Mesenchymal stem cell (in vitro differentiated cells and primary cell): ENCODE measurements at regions not wholly inside any gene's neighbourhood (a gene's known extent, or its start where the extent isn't known, plus 50 kb on each side); places are given as distances from the start of the nearest gene placed in this dataset.
A peak's percentile ranks its signal among the peaks of the same experiment; 100 is the strongest.

ENCODE experiments used
- DNase-seq: peaks from one replicate; pipeline ENCODE4 v3.0.0-alpha.2; 2013
- H2AFZ ChIP-seq: one replicate; pipeline ENCODE4 v1.6.1; 2013; ENCODE audit warnings: low read depth, mild to moderate bottlenecking, control low read depth, inconsistent platforms, low read length, moderate library complexity
- H2AK5ac ChIP-seq: 2 replicates; pipeline ENCODE4 v1.6.1; 2013; ENCODE audit warnings: low read length, moderate library complexity, mild to moderate bottlenecking, inconsistent platforms; ENCODE audit not compliant: severe bottlenecking
- H2BK120ac ChIP-seq: one replicate; pipeline ENCODE4 v1.6.1; 2013; ENCODE audit warnings: low read depth, mild to moderate bottlenecking, inconsistent platforms, low read length, moderate library complexity
- H2BK12ac ChIP-seq, 2 experiments: one replicate each; pipeline ENCODE4 v1.6.1; 2013; ENCODE audit warnings: inconsistent platforms in 2 of 2, low read length in 2 of 2, mild to moderate bottlenecking in 2 of 2, moderate library complexity in 2 of 2, control low read depth in 1 of 2
- H2BK15ac ChIP-seq: one replicate; pipeline ENCODE4 v1.6.1; 2013; ENCODE audit warnings: mild to moderate bottlenecking, low read depth, inconsistent platforms; ENCODE audit not compliant: poor library complexity, severe bottlenecking
- H2BK5ac ChIP-seq: 2 replicates; pipeline ENCODE4 v1.6.1; 2013; ENCODE audit warnings: low read depth, mild to moderate bottlenecking, low read length, control low read depth, inconsistent platforms; ENCODE audit not compliant: poor library complexity, severe bottlenecking
- H3K14ac ChIP-seq, 2 experiments: one replicate each; pipeline ENCODE4 v1.6.1; 2013; ENCODE audit warnings: inconsistent platforms in 2 of 2, low read length in 2 of 2, control low read depth in 1 of 2, mild to moderate bottlenecking in 1 of 2, moderate library complexity in 1 of 2
- H3K18ac ChIP-seq, 2 experiments: one replicate each; pipeline ENCODE4 v1.6.1; 2013; ENCODE audit warnings: inconsistent platforms in 2 of 2, low read length in 2 of 2, control low read depth in 1 of 2, low read depth in 1 of 2, mild to moderate bottlenecking in 1 of 2
- H3K23ac ChIP-seq, 2 experiments: one replicate each; pipeline ENCODE4 v1.6.1; 2013; ENCODE audit warnings: inconsistent platforms in 2 of 2, low read length in 2 of 2, mild to moderate bottlenecking in 2 of 2, moderate library complexity in 2 of 2, control low read depth in 1 of 2
- H3K27ac ChIP-seq: 2 replicates; pipeline ENCODE4 v1.5.1; 2013; ENCODE audit warnings: mild to moderate bottlenecking, moderate library complexity, low read length, control low read depth, inconsistent platforms; ENCODE audit not compliant: poor library complexity, severe bottlenecking
- H3K27me3 ChIP-seq, 2 experiments: 2 replicates each; pipeline versions ENCODE4 v1.6.1 to v1.7.0; 2013; ENCODE audit warnings: low read length in 2 of 2, mild to moderate bottlenecking in 2 of 2, moderate library complexity in 2 of 2, control low read depth in 1 of 2, inconsistent platforms in 1 of 2; ENCODE audit not compliant: control insufficient read depth in 1 of 2, insufficient read depth in 1 of 2
- H3K36me3 ChIP-seq, 2 experiments: 2 replicates each; pipeline versions ENCODE4 v1.6.1 to v1.7.0; 2013; ENCODE audit warnings: low read length in 2 of 2, control low read depth in 1 of 2, inconsistent platforms in 1 of 2, low read depth in 1 of 2, mild to moderate bottlenecking in 1 of 2; ENCODE audit not compliant: insufficient read depth in 2 of 2, control insufficient read depth in 1 of 2
- H3K4ac ChIP-seq, 2 experiments: one replicate each; pipeline ENCODE4 v1.6.1; 2013; ENCODE audit warnings: inconsistent platforms in 2 of 2, low read length in 2 of 2, mild to moderate bottlenecking in 2 of 2, moderate library complexity in 2 of 2, control low read depth in 1 of 2, low read depth in 1 of 2
- H3K4me1 ChIP-seq: 2 replicates; pipeline ENCODE4 v1.6.1; 2013; ENCODE audit warnings: low read depth, low read length, control low read depth; ENCODE audit not compliant: control insufficient read depth, insufficient read depth
- H3K4me2 ChIP-seq: 2 replicates; pipeline ENCODE4 v1.6.1; 2013; ENCODE audit warnings: low read length, mild to moderate bottlenecking, inconsistent platforms; ENCODE audit not compliant: poor library complexity, severe bottlenecking
- H3K4me3 ChIP-seq, 2 experiments: 2 replicates each; pipeline versions ENCODE4 v1.5.1 to v1.7.0; 2013; ENCODE audit warnings: low read length in 2 of 2, mild to moderate bottlenecking in 2 of 2, control low read depth in 1 of 2, low read depth in 1 of 2; ENCODE audit not compliant: insufficient read depth in 1 of 2
- H3K79me1 ChIP-seq: replicated peaks from 2 replicates; pipeline ENCODE4 v1.6.1; 2013; ENCODE audit warnings: mild to moderate bottlenecking, control low read depth, low read length, inconsistent platforms; ENCODE audit not compliant: poor library complexity, severe bottlenecking
- H3K9ac ChIP-seq: 2 replicates; pipeline ENCODE4 v1.7.0; 2013; ENCODE audit warnings: mild to moderate bottlenecking, low read length, moderate library complexity
- H3K9me3 ChIP-seq: 2 replicates; pipeline ENCODE4 v1.7.0; 2013; ENCODE audit warnings: mild to moderate bottlenecking, low read length; ENCODE audit not compliant: control insufficient read depth
- H4K8ac ChIP-seq: one replicate; pipeline ENCODE4 v1.6.1; 2013; ENCODE audit warnings: inconsistent platforms, mild to moderate bottlenecking, low read length, moderate library complexity
- H4K91ac ChIP-seq: one replicate; pipeline ENCODE4 v1.6.1; 2013; ENCODE audit warnings: mild to moderate bottlenecking, low read length, inconsistent platforms
- WGBS: methylation state at CpG from one replicate; pipeline ENCODE4 v1.1.7; 2013; ENCODE audit warnings: mixed read lengths; 5-methylcytosine and 5-hydroxymethylcytosine counted together

DNA sequence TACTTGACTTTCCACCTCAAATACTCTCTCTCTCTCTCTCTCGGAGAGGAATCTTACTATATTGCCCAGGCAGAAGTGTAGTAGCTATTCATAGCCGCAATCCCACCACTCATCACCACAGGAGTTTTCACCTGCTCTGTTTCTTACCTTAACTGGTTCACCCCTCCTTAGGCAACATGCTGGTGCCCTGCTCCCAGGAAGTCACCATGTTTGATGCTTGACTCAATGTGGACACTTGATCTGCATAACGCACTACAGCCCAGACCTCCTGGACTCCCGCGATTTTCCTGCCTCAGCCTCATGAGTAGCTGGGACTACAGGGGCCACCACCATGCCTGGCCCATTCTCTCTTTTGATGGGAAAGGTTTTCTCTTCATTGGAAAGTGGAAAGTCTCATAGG, 271.8 kb downstream of the FBXW7 start:
- Histone ChIP-seq H4K8ac (peak overlapping the region; percentile 85), H3K4me1 (peaks cover 4% of the 10 kb centered on the region), H3K23ac (no peak overlapping the region), H3K9ac (no peak overlapping the region), H3K27ac (no peak overlapping the region), H3K4ac (peak overlapping the region in 1 of 2 experiments; percentile 32), H2BK5ac (no peak overlapping the region), H3K27me3 (no peaks in the 10 kb centered on the region), H3K18ac (peak overlapping the region; percentile 22 to 86), H3K36me3 (no peaks in the 10 kb centered on the region), H4K91ac (peak overlapping the region; percentile 93), H2AK5ac (peak overlapping the region; percentile 50), H3K9me3 (peaks cover 11% of the 10 kb centered on the region), H2BK12ac (peak overlapping the region; percentile 37 to 99), H3K4me2 (no peak overlapping the region), H3K4me3 (no peak overlapping the region), H2AFZ (no peak overlapping the region), H3K79me1 (no peaks in the 10 kb centered on the region), H3K14ac (no peak overlapping the region), H2BK120ac (peak overlapping the region; percentile 73), H2BK15ac (no peak overlapping the region)
- 95% methylated on average over 5 of the region's 5 CpGs for WGBS
- no peak for DNase-seq

DNA sequence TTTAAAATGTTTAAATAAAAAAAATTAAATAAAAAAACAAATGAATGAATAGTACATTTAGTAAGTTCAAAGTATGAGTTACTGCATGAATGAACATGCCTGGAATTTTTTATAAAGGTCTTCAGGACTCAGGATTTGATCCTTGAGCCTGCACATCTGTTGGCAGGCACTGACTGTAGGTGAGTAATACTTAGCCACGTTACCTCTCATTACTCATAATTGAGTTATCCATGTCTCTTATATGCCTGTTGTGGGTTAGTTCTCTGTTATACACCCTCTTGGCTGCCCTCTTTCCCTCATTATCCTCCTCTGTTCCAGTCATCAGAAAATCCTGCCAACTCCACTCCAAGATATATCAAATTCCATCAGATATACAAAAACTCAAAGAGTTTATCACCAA, 276.0 kb downstream of the FBXW7 start:
- no peak overlapping the region for H3K14ac ChIP-seq
- H3K18ac ChIP-seq, result no peak overlapping the region
- peak overlapping the region; percentile 88 for H3K9ac ChIP-seq
- no peak overlapping the region for H2BK12ac ChIP-seq
- no peaks in the 10 kb centered on the region for H3K79me1 ChIP-seq
- no peaks in the 10 kb centered on the region for H3K36me3 ChIP-seq
- no peak overlapping the region for H2BK120ac ChIP-seq
- no peak overlapping the region for H3K4me2 ChIP-seq
- no peak overlapping the region for H2BK15ac ChIP-seq
- H3K27ac ChIP-seq, result peak overlapping the region; percentile 90
- H4K8ac ChIP-seq, result no peak overlapping the region
- H3K4me1 ChIP-seq, result peaks cover 23% of the 10 kb centered on the region
- DNase-seq, result no peak
- H3K4me3 ChIP-seq, result no peak overlapping the region
- no peak overlapping the region for H2AFZ ChIP-seq
- no peak overlapping the region for H2BK5ac ChIP-seq
- no peaks in the 10 kb centered on the region for H3K27me3 ChIP-seq
- no peak overlapping the region for H2AK5ac ChIP-seq
- H3K4ac ChIP-seq, result no peak overlapping the region
- no CpG with 5 or more reads among the region's 1 CpG for WGBS
- H3K23ac ChIP-seq, result no peak overlapping the region
- H4K91ac ChIP-seq, result no peak overlapping the region
- H3K9me3 ChIP-seq, result peaks cover 11% of the 10 kb centered on the region

DNA sequence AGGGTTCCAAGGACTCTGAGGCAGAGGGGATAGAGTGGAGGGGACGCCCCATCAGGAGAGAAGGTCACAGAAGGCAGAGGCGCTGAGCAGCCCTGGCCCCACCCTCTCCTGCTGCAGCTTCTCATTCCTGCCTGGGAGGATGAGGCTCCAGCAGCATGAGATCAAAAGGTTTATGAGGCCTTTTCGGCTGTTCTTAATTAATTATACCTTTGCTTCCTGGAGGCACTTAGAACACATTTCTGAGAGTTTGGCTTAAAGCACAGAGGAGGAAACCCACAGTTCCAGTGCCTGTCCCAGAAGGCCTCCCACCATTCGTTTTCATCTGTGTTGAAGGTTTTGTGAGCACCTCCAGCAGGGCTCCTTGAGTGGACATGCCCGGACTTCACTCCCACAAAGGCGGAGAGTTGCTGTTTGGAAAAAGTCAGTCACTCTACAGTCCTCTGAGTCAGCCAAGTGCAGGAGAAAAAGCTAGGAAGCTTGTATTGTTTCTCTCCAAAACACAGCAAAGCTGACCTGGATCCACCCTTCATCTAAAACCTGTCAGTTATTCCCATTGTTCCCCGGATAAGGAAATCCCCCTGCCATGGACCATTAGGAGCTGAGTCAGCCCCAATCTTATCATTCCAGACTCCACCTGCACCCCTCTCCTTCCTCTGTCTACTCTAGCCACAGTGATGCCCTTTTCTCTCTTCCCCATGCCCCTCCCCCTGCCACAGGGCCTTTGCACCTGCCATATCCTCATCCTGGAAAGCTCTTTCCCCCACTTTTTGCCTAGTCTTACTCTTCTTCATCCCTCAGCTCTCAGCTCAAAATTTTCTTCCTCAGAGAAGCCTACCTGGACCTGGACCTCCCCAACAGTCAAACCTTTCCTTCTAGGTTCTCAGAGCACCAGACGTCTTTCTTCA, 276.8 kb downstream of the FBXW7 start:
- Histone ChIP-seq H3K36me3 (no peaks in the 10 kb centered on the region), H3K23ac (no peak overlapping the region), H3K9me3 (peaks cover 11% of the 10 kb centered on the region), H2BK15ac (no peak overlapping the region), H3K4me3 (no peak overlapping the region), H2AK5ac (peak overlapping the region; percentile 84), H4K91ac (peak overlapping the region; percentile 98), H3K18ac (peak overlapping the region; percentile 31 to 95), H3K27ac (peak overlapping the region; percentile 90), H3K9ac (peak overlapping the region; percentile 88), H2BK12ac (peak overlapping the region; percentile 61 to 76), H2BK5ac (peak overlapping the region; percentile 57), H3K4me2 (no peak overlapping the region), H4K8ac (peak overlapping the region; percentile 81), H2AFZ (no peak overlapping the region), H3K14ac (peak overlapping the region in 1 of 2 experiments; percentile 5), H3K4ac (peak overlapping the region; percentile 13 to 32), H3K4me1 (peaks cover 22% of the 10 kb centered on the region), H2BK120ac (peak overlapping the region; percentile 91), H3K27me3 (no peaks in the 10 kb centered on the region), H3K79me1 (no peaks in the 10 kb centered on the region)
- DNase-seq, result peak; percentile 82
- 63% methylated on average over 7 of the region's 8 CpGs for WGBS

DNA sequence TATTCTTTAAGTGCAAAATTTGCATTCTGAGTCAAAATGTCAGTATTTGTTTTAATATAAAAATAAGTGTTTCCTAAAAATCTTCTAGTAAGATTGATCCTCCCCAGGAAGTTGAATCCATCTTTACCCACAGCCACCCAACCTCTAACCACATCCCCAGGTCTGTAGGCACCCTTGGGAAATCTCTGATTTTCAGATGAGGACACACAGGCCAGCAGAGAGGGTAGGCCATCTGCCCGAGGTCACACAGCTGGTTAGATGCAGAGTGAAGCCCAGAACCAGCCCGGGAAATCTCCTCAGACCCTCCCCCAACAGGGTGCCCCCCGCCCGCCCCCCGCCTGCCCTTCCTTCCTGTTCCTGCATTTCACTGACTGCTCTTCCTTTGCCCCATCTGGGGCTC, 277.5 kb downstream of the FBXW7 start:
- Histone ChIP-seq H3K4me3 (no peak overlapping the region), H2AFZ (no peak overlapping the region), H3K14ac (no peak overlapping the region), H3K27me3 (no peaks in the 10 kb centered on the region), H3K36me3 (no peaks in the 10 kb centered on the region), H2BK15ac (no peak overlapping the region), H3K9me3 (peaks cover 11% of the 10 kb centered on the region), H2BK5ac (peak overlapping the region; percentile 34), H3K4me1 (peaks cover 22% of the 10 kb centered on the region), H2BK120ac (peak overlapping the region; percentile 91), H3K27ac (peak overlapping the region; percentile 90), H3K9ac (peak overlapping the region; percentile 88), H4K8ac (peak overlapping the region; percentile 89), H3K4ac (peak overlapping the region; percentile 8 to 85), H3K23ac (no peak overlapping the region), H2BK12ac (peak overlapping the region; percentile 61 to 81), H3K4me2 (no peak overlapping the region), H2AK5ac (peak overlapping the region; percentile 88), H3K79me1 (no peaks in the 10 kb centered on the region), H3K18ac (peak overlapping the region; percentile 46 to 95), H4K91ac (peak overlapping the region; percentile 98)
- DNase-seq, result no peak
- WGBS, result 75% methylated on average over 1 of the region's 5 CpGs
